ENCODE measurements at regions not wholly inside any gene's neighbourhood (a gene's known extent, or its start where the extent isn't known, plus 50 kb on each side); places are given as distances from the start of the nearest gene placed in this dataset.

GRCh38 chr7:145951566-145951965 lies 165.0 kb upstream of the CNTNAP2 start (continued):
- TF ChIP-seq SIX5 (IDR thresholded peaks at IDR 0.05; ENCODE audit: low read depth, low read length), result no peak
- no peak for TF ChIP-seq ZNF274 (IDR thresholded peaks at IDR 0.05; ENCODE audit: borderline replicate concordance, extremely low read depth, low read length)
- no peak for TF ChIP-seq CEBPB (IDR thresholded peaks at IDR 0.05; ENCODE audit: low read depth, low read length)
- TF ChIP-seq TAF7 (optimal IDR thresholded peaks at IDR 0.05; ENCODE audit: borderline replicate concordance, low read depth, low read length), result no peak
- no peak for TF ChIP-seq ASH2L (IDR thresholded peaks at IDR 0.05; ENCODE audit: low read length)
